ENCODE measurements at regions not wholly inside any gene's neighbourhood (a gene's known extent, or its start where the extent isn't known, plus 50 kb on each side); places are given as distances from the start of the nearest gene placed in this dataset.

GRCh38 chr21:41615613-41616012, 107.7 kb upstream of the TMPRSS2 start:
- Histone ChIP-seq H3K27ac (ENCODE audit: low read length) (no peak overlapping the region), H3K4me2 (ENCODE audit: low read length) (no peak overlapping the region), H3K9me3 (ENCODE audit: insufficient read depth, low read length) (no peaks in the 10 kb centered on the region), H3K4me3 (ENCODE audit: low read length) (no peak overlapping the region), H3K27me3 (ENCODE audit: low read depth, low read length) (no peaks in the 10 kb centered on the region; the same call in 1 of the 2 replicates), H2AFZ (ENCODE audit: low read depth, low read length) (no peak overlapping the region), H3K9ac (ENCODE audit: low read length) (no peak overlapping the region), H3K36me3 (replicated peaks; ENCODE audit: low read depth, low read length) (no peaks in the 10 kb centered on the region), H3K79me2 (ENCODE audit: low read length) (no peaks in the 10 kb centered on the region), H3K4me1 (ENCODE audit: low read length) (no peaks in the 10 kb centered on the region), H4K20me1 (ENCODE audit: insufficient read depth, low read length) (no peaks in the 10 kb centered on the region)
- TF ChIP-seq, protein P1, sequence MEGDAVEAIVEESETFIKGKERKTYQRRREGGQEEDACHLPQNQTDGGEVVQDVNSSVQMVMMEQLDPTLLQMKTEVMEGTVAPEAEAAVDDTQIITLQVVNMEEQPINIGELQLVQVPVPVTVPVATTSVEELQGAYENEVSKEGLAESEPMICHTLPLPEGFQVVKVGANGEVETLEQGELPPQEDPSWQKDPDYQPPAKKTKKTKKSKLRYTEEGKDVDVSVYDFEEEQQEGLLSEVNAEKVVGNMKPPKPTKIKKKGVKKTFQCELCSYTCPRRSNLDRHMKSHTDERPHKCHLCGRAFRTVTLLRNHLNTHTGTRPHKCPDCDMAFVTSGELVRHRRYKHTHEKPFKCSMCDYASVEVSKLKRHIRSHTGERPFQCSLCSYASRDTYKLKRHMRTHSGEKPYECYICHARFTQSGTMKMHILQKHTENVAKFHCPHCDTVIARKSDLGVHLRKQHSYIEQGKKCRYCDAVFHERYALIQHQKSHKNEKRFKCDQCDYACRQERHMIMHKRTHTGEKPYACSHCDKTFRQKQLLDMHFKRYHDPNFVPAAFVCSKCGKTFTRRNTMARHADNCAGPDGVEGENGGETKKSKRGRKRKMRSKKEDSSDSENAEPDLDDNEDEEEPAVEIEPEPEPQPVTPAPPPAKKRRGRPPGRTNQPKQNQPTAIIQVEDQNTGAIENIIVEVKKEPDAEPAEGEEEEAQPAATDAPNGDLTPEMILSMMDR (IDR thresholded peaks at IDR 0.05; ENCODE audit: low read depth, low read length): no peak
- TF ChIP-seq EZH2phosphoT487 (IDR thresholded peaks at IDR 0.05; ENCODE audit: low read depth): no peak

DNA sequence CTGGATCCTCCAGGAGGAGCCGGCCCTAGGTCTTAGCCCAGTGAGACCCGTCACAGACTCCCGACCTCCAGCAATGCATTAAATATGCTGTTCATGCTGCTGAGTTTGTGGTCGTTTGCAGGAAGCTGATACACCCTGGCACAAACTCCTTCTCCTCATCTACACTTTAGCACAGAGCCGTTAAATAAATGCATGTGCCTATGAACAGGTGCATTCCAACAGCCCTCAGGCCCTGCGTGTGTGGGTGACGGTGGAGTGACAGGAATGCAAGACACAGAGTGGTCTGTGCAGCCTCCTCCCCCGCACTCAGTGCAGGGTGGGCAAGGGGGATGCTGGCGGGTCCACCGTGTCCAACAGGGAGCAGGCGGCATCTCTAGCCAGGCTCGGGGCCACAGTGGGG, 106.6 kb upstream of the TMPRSS2 start:
- TF ChIP-seq EZH2phosphoT487 (IDR thresholded peaks at IDR 0.05; ENCODE audit: low read depth): no peak
- H3K9ac ChIP-seq (ENCODE audit: low read length): no peak overlapping the region
- no peaks in the 10 kb centered on the region; the same call in 1 of the 2 replicates for H3K27me3 ChIP-seq (ENCODE audit: low read depth, low read length)
- no peaks in the 10 kb centered on the region for H3K36me3 ChIP-seq (replicated peaks; ENCODE audit: low read depth, low read length)
- no peaks in the 10 kb centered on the region for H4K20me1 ChIP-seq (ENCODE audit: insufficient read depth, low read length)
- no peaks in the 10 kb centered on the region for H3K9me3 ChIP-seq (ENCODE audit: insufficient read depth, low read length)
- no peak overlapping the region for H3K4me3 ChIP-seq (ENCODE audit: low read length)
- no peak overlapping the region for H3K27ac ChIP-seq (ENCODE audit: low read length)
- no peaks in the 10 kb centered on the region for H3K79me2 ChIP-seq (ENCODE audit: low read length)
- no peak overlapping the region for H2AFZ ChIP-seq (ENCODE audit: low read depth, low read length)
- H3K4me1 ChIP-seq (ENCODE audit: low read length): no peaks in the 10 kb centered on the region
- H3K4me2 ChIP-seq (ENCODE audit: low read length): no peak overlapping the region

- H4K20me1 ChIP-seq (ENCODE audit: insufficient read depth, low read length): no peaks in the 10 kb centered on the region
- no peak overlapping the region for H3K27ac ChIP-seq (ENCODE audit: low read length)
- no peaks in the 10 kb centered on the region for H3K79me2 ChIP-seq (ENCODE audit: low read length)
- no peak for TF ChIP-seq EZH2phosphoT487 (IDR thresholded peaks at IDR 0.05; ENCODE audit: low read depth)
- TF ChIP-seq, protein P1 (IDR thresholded peaks at IDR 0.05; ENCODE audit: low read depth, low read length): no peak
- no peaks in the 10 kb centered on the region for H3K36me3 ChIP-seq (replicated peaks; ENCODE audit: low read depth, low read length)
- no peaks in the 10 kb centered on the region for H3K9me3 ChIP-seq (ENCODE audit: insufficient read depth, low read length)
- no peak overlapping the region for H3K9ac ChIP-seq (ENCODE audit: low read length)
- no peak overlapping the region for H3K4me2 ChIP-seq (ENCODE audit: low read length)
- H3K4me3 ChIP-seq (ENCODE audit: low read length): no peak overlapping the region
- H2AFZ ChIP-seq (ENCODE audit: low read depth, low read length): no peak overlapping the region
- no peaks in the 10 kb centered on the region; the same call in 1 of the 2 replicates for H3K27me3 ChIP-seq (ENCODE audit: low read depth, low read length)
- no peaks in the 10 kb centered on the region for H3K4me1 ChIP-seq (ENCODE audit: low read length)
Measured at GRCh38 chr21:41613533-41613909, 105.6 kb upstream of the TMPRSS2 start.

DNA sequence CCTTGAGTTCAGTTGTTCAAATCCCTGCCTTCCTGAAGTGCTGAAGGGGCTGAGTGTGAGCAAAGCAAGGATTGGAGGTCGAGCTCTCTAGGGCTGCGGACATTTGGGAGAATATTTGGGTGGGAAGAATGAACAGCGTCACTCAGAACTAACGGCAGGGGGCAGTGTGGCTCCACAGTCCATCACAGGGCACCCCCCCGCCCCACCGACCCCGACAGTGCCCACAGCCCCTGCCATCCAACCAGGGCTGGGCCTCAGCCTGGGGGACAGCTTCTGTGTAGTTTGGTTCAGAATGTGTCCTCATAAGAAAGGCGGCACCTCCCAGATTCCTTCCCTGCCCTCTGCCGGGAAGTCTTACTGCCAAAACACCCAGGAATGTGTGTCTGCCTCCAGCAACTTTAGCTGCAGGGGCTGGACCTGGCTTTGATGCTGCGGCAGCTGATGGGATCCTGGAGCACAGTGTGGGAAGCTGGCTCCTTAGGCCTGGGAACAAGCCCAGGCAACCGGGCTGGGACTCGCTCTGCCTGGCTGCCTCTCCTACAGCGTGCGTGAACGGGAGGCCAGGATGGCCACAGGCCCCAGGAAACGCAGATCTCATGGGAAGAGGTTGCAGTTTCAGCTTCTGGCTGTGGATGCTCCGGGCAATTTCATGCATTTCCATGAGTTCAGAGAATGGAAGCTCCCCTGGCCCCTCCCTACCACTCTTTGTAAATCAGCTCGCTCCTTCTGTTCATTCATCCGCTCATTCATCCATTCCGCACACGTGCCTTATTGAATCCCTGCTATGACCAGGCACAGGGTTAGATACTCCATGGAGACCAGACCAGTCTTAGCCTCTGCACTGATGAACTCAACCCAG, 104.9 kb upstream of the TMPRSS2 start:
- Histone ChIP-seq H3K4me2 (ENCODE audit: low read length) (0 out of 2 replicates have a peak overlapping the region, but pooled peaks have one; percentile 19), H4K20me1 (ENCODE audit: insufficient read depth, low read length) (no peaks in the 10 kb centered on the region), H2AFZ (ENCODE audit: low read depth, low read length) (no peak overlapping the region; the same call in 1 of the 2 replicates), H3K79me2 (ENCODE audit: low read length) (no peaks in the 10 kb centered on the region), H3K4me3 (ENCODE audit: low read length) (no peak overlapping the region), H3K9me3 (ENCODE audit: insufficient read depth, low read length) (no peaks in the 10 kb centered on the region), H3K4me1 (ENCODE audit: low read length) (no peaks in the 10 kb centered on the region), H3K27ac (ENCODE audit: low read length) (no peak overlapping the region), H3K36me3 (replicated peaks; ENCODE audit: low read depth, low read length) (no peaks in the 10 kb centered on the region), H3K9ac (ENCODE audit: low read length) (no peak overlapping the region), H3K27me3 (ENCODE audit: low read depth, low read length) (no peaks in the 10 kb centered on the region; the same call in 1 of the 2 replicates)
- TF ChIP-seq, protein P1 (IDR thresholded peaks at IDR 0.05; ENCODE audit: low read depth, low read length): peak; percentile 53
- TF ChIP-seq EZH2phosphoT487 (IDR thresholded peaks at IDR 0.05; ENCODE audit: low read depth): no peak
